Smooth muscle cell (in vitro differentiated cells): ENCODE measurements at regions not wholly inside any gene's neighbourhood (a gene's known extent, or its start where the extent isn't known, plus 50 kb on each side); places are given as distances from the start of the nearest gene placed in this dataset.

Experiments used
- DNase-seq: peaks from one replicate; lab custom pipeline; 2025; ENCODE audit not compliant: unreplicated experiment; lab: John Stamatoyannopoulos, UW
- H2AFZ ChIP-seq: fragments of 200-600 bp; sonication (generic); 2 replicates; pipeline ENCODE4 v1.6.0; 2016; ENCODE audit warnings: antibody characterized with exemption, low read depth, mild to moderate bottlenecking
- H3F3A ChIP-seq: fragments of 200-600 bp; sonication (generic); 2 replicates; pipeline ENCODE4 v1.6.0; 2017; ENCODE audit warnings: antibody characterized with exemption, low read depth
- H3K27ac ChIP-seq: fragments of 200-600 bp; sonication (generic); 2 replicates; pipeline ENCODE4 v1.5.1; 2016; ENCODE audit warnings: low read depth, mild to moderate bottlenecking
- H3K27me3 ChIP-seq: fragments of 200-600 bp; sonication (generic); 2 replicates; pipeline ENCODE4 v1.6.1; 2016; ENCODE audit warnings: low read depth, mild to moderate bottlenecking
- H3K36me3 ChIP-seq: fragments of 200-600 bp; sonication (generic); 2 replicates; pipeline ENCODE4 v1.5.1; 2016; ENCODE audit warnings: low read depth
- H3K4me1 ChIP-seq: fragments of 200-600 bp; sonication (generic); 2 replicates; pipeline ENCODE4 v1.5.1; 2016; ENCODE audit warnings: low read depth
- H3K4me2 ChIP-seq: fragments of 200-600 bp; sonication (generic); 2 replicates; pipeline ENCODE4 v1.6.0; 2016; ENCODE audit warnings: mild to moderate bottlenecking
- H3K4me3 ChIP-seq: fragments of 200-600 bp; sonication (generic); 2 replicates; pipeline ENCODE4 v1.5.1; 2016; ENCODE audit warnings: mild to moderate bottlenecking
- H3K79me2 ChIP-seq: fragments of 200-600 bp; sonication (generic); 2 replicates; pipeline ENCODE4 v1.6.0; 2016; ENCODE audit warnings: low read depth, mild to moderate bottlenecking
- H3K9ac ChIP-seq: fragments of 200-600 bp; sonication (generic); 2 replicates; pipeline ENCODE4 v1.6.0; 2016; ENCODE audit warnings: low read depth
- H3K9me3 ChIP-seq: fragments of 200-600 bp; sonication (generic); replicated peaks from 2 replicates; pipeline ENCODE4 v1.5.1; 2016; ENCODE audit warnings: low read depth
- H4K20me1 ChIP-seq: fragments of 200-600 bp; sonication (generic); 2 replicates; pipeline ENCODE4 v1.6.0; 2016; ENCODE audit warnings: low read depth
- CTCF ChIP-seq: fragments of 200-600 bp; sonication (generic); IDR thresholded peaks from 2 replicates; pipeline ENCODE4 v1.5.1; 2017; ENCODE audit warnings: borderline replicate concordance, mild to moderate bottlenecking, antibody characterized with exemption; ENCODE audit not compliant: insufficient read depth, poor library complexity, severe bottlenecking
- WGBS: methylation state at CpG from one replicate; pipeline ENCODE4 v1.1.7; 2016; ENCODE audit warnings: low lambda C conversion rate; 5-methylcytosine and 5-hydroxymethylcytosine counted together

DNA sequence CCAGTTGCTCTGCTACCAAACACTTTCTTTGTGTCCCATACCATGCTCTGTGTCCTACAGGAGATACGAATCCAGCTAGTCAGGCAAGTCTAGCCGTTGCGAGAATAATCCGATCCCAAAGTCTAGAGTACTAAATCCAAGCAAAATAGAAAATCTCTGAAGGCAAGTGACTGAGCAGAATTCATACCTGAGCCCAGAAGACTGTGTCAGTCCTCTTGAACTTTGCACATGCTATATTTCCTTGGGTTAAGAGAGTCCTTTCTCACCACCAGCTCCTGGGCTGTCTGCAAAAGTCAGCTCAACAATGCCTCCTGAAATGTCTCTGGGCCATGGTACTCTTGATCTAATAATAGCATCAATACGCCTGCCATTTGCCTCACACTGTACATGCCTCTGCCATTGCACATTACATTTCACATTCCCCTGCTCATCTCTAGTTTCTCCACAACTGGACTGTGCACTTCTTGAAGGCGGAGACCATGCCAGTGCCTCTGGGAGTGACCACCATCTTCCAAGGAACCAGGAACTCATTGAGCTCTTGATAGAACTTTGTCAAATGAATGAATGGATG, 265.8 kb upstream of the ID2 start:
- 94% methylated on average over 6 of the region's 6 CpGs for WGBS
- Histone ChIP-seq H3F3A (peaks cover 3% of the 10 kb centered on the region), H3K27me3 (no peaks in the 10 kb centered on the region), H3K9me3 (no peaks in the 10 kb centered on the region), H4K20me1 (no peaks in the 10 kb centered on the region), H3K4me3 (no peak overlapping the region), H2AFZ (no peak overlapping the region), H3K79me2 (no peaks in the 10 kb centered on the region), H3K9ac (no peak overlapping the region), H3K36me3 (no peaks in the 10 kb centered on the region), H3K27ac (no peak overlapping the region), H3K4me1 (peaks cover 8% of the 10 kb centered on the region), H3K4me2 (no peak overlapping the region)
- TF ChIP-seq CTCF, result no peak
- DNase-seq, result no peak

- peaks cover 8% of the 10 kb centered on the region for H3K4me1 ChIP-seq
- peaks cover 3% of the 10 kb centered on the region for H3F3A ChIP-seq
- no peak overlapping the region for H3K4me2 ChIP-seq
- 74% methylated on average over 10 of the region's 10 CpGs for WGBS
- no peak overlapping the region for H2AFZ ChIP-seq
- H4K20me1 ChIP-seq, result no peaks in the 10 kb centered on the region
- no peak for DNase-seq
- H3K27me3 ChIP-seq, result no peaks in the 10 kb centered on the region
- H3K9ac ChIP-seq, result no peak overlapping the region
- no peak for TF ChIP-seq CTCF
- H3K79me2 ChIP-seq, result no peaks in the 10 kb centered on the region
- H3K27ac ChIP-seq, result no peak overlapping the region
- no peaks in the 10 kb centered on the region for H3K36me3 ChIP-seq
- H3K9me3 ChIP-seq, result no peaks in the 10 kb centered on the region
- H3K4me3 ChIP-seq, result no peak overlapping the region
These were observed 264.7 kb upstream of the ID2 start for GRCh38 chr2:8416849-8417832.

DNA sequence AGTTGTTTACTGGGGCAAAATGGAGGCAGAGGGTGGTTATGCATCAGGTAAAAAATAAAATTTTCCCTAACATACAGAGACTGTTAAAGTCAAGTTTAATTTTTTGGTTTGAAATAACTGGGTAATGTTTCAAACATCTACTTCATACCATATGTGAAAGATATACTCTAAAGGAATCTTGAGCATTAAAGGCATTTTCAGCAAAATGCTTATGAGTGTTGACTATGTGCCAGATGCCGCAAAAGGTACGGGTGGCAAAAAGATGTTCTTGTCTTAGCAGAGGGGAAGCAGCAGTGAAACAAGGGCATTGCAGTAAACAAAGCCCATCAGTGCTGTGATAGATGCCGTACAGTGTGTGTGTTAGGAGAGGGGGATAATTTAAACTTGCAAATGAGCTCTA, 263.1 kb upstream of the ID2 start:
- Histone ChIP-seq H3K9me3 (no peaks in the 10 kb centered on the region), H3K27me3 (no peaks in the 10 kb centered on the region), H3K27ac (no peak overlapping the region), H3K79me2 (no peaks in the 10 kb centered on the region), H3K4me3 (no peak overlapping the region), H3K36me3 (no peaks in the 10 kb centered on the region), H4K20me1 (no peaks in the 10 kb centered on the region), H3K4me1 (no peaks in the 10 kb centered on the region), H3K9ac (no peak overlapping the region), H3F3A (no peaks in the 10 kb centered on the region), H2AFZ (no peak overlapping the region), H3K4me2 (no peak overlapping the region)
- no peak for TF ChIP-seq CTCF
- DNase-seq, result no peak
- WGBS, result 69% methylated on average over 3 of the region's 3 CpGs
